Ecto neural progenitor cell (in vitro differentiated cells): ENCODE measurements at regions not wholly inside any gene's neighbourhood (a gene's known extent, or its start where the extent isn't known, plus 50 kb on each side); places are given as distances from the start of the nearest gene placed in this dataset.

Source experiments
- DNase-seq: peaks from one replicate; pipeline ENCODE4 v3.0.0-alpha.2; 2018; ENCODE audit warnings: low spot score

GRCh38 chr10:57786850-57787750 lies 480.6 kb downstream of the IPMK start:
- no peak for DNase-seq

GRCh38 chr10:57786331-57786730 lies 481.4 kb downstream of the IPMK start:
- no peak for DNase-seq

- DNase-seq = no peak
Observed at GRCh38 chr10:57785546-57785945, 482.1 kb downstream of the IPMK start.

- DNase-seq = no peak
Observed at GRCh38 chr10:57785068-57785467, 482.6 kb downstream of the IPMK start.

GRCh38 chr10:57776688-57777432 lies 490.8 kb downstream of the IPMK start:
- DNase-seq = no peak

- DNase-seq = no peak
Observed at GRCh38 chr10:57775250-57775649, 492.4 kb downstream of the IPMK start.

GRCh38 chr10:57769298-57769697 lies 498.4 kb downstream of the IPMK start:
- DNase-seq = no peak

GRCh38 chr10:57759777-57760176 lies 507.9 kb downstream of the IPMK start:
- no peak for DNase-seq

GRCh38 chr10:57754803-57755202 lies 512.9 kb downstream of the IPMK start:
- DNase-seq = no peak

GRCh38 chr10:57743711-57744110 lies 524.0 kb downstream of the IPMK start:
- DNase-seq = no peak

GRCh38 chr10:57741751-57742150 lies 525.9 kb downstream of the IPMK start:
- no peak for DNase-seq

- DNase-seq = no peak
Observed at GRCh38 chr10:57723305-57723704, 544.4 kb downstream of the IPMK start.

- DNase-seq = no peak
Observed at GRCh38 chr10:57716884-57717283, 550.8 kb downstream of the IPMK start.

GRCh38 chr10:57715233-57715632 lies 552.5 kb downstream of the IPMK start:
- DNase-seq = no peak

GRCh38 chr10:57707300-57707658 lies 560.4 kb downstream of the IPMK start:
- no peak for DNase-seq

GRCh38 chr10:57706576-57707299 lies 561.0 kb downstream of the IPMK start:
- DNase-seq = no peak

GRCh38 chr10:57706016-57706415 lies 561.7 kb downstream of the IPMK start:
- no peak for DNase-seq

GRCh38 chr10:57699944-57700343 lies 567.8 kb downstream of the IPMK start:
- DNase-seq = no peak

- DNase-seq = no peak
Observed at GRCh38 chr10:57696641-57697040, 571.1 kb downstream of the IPMK start.

- DNase-seq = no peak
Observed at GRCh38 chr10:57694956-57695608, 572.6 kb downstream of the IPMK start.

- DNase-seq = no peak
Observed at GRCh38 chr10:57692255-57692980, 575.3 kb downstream of the IPMK start.
